K562 (cell line): ENCODE measurements at regions not wholly inside any gene's neighbourhood (a gene's known extent, or its start where the extent isn't known, plus 50 kb on each side); places are given as distances from the start of the nearest gene placed in this dataset.

Source experiments
- ATAC-seq: fragments of 200-7000 bp; cut with Tn5 transposase; 3 replicates; pipeline ENCODE4 v1.9.1; 2020; ENCODE audit warnings: moderate library complexity
- BruUV-seq: library from RNA; stranded (reverse); fragments of 400-500 nt; replicated peaks from 2 replicates; lab custom pipeline; 2021; lab: Mats Ljungman, UMichigan
- CTCF ChIA-PET: fragments of 300-600 bp; formaldehyde crosslinking; extraction: SDS; loops from one replicate; lab custom pipeline; 2021; ENCODE audit warnings: low intra/inter-chr PET ratio; lab: Yijun Ruan, JAX
- POLR2A ChIA-PET: fragments of 300-600, 350-650 bp; sonication (Branson Sonifier 250); formaldehyde crosslinking; extraction: SDS; loops from one replicate; lab custom pipeline; 2021; ENCODE audit warnings: antibody characterized with exemption, inconsistent platforms; lab: Yijun Ruan, JAX
- DNase-seq, 4 experiments: peaks; one replicate each; pipeline versions ENCODE4 v3.0.0 to v3.0.0-alpha.2; 2011 to 2018; ENCODE audit warnings: low spot score in 3 of 4, mixed read lengths in 3 of 4; ENCODE audit errors: extremely low read depth in 1 of 4
- FAIRE-seq: peaks from 2 replicates; lab custom pipeline; 2011; peaks lifted over from hg19 to GRCh38; lab: Jason Lieb, UNC
- H2AFZ ChIP-seq: 2 replicates; pipeline ENCODE4 v1.6.0; 2011; ENCODE audit warnings: low read depth, low read length, control low read depth, inconsistent platforms
- H3K27ac ChIP-seq: fragments of 200-600 bp; 3 replicates; pipeline ENCODE4 v1.8.0; 2011; ENCODE audit warnings: low read depth, mild to moderate bottlenecking, control low read depth, inconsistent platforms, low read length, moderate library complexity, mixed read lengths; ENCODE audit errors: extremely low read depth
- H3K27me3 ChIP-seq, 2 experiments: fragments of 300-600 bp in 1 of 2; 2 replicates in 1 of 2; 3 replicates in 1 of 2; pipeline versions ENCODE4 v1.6.0 to v1.8.0; 2011; ENCODE audit warnings: inconsistent platforms in 2 of 2, low read length in 2 of 2, mild to moderate bottlenecking in 1 of 2, mixed read lengths in 1 of 2, moderate library complexity in 1 of 2; ENCODE audit not compliant: control insufficient read depth in 2 of 2, insufficient read depth in 2 of 2
- H3K36me3 ChIP-seq: fragments of 300-600 bp; 3 replicates; pipeline ENCODE4 v1.8.0; 2011; ENCODE audit warnings: mild to moderate bottlenecking, low read length, inconsistent platforms; ENCODE audit not compliant: control insufficient read depth, insufficient read depth
- H3K4me1 ChIP-seq, 2 experiments: fragments of 200-600 bp in 1 of 2; replicated peaks in 1 of 2; 2 replicates in 1 of 2; 3 replicates in 1 of 2; pipeline versions ENCODE4 v1.5.1 to v1.8.0; 2011; ENCODE audit warnings: inconsistent platforms in 2 of 2, low read length in 2 of 2, mild to moderate bottlenecking in 1 of 2, mixed read lengths in 1 of 2, moderate library complexity in 1 of 2; ENCODE audit not compliant: control insufficient read depth in 2 of 2, insufficient read depth in 2 of 2
- H3K4me2 ChIP-seq: 2 replicates; pipeline ENCODE4 v1.6.1; 2011; ENCODE audit warnings: low read length, control low read depth, inconsistent platforms, mixed read lengths; ENCODE audit not compliant: insufficient read depth
- H3K4me3 ChIP-seq: fragments of 200-600 bp; sonication (generic), shearing (Covaris generic); 2 replicates; pipeline ENCODE4 v1.5.1; 2016; ENCODE audit warnings: control low read depth, inconsistent platforms
- H3K79me2 ChIP-seq: fragments of 200-600 bp; 3 replicates; pipeline ENCODE4 v1.8.0; 2011; ENCODE audit warnings: low read length, inconsistent platforms; ENCODE audit not compliant: control insufficient read depth, insufficient read depth
- H3K9ac ChIP-seq, 2 experiments: 2 replicates each; pipeline versions ENCODE4 v1.6.0 to v1.6.1; 2011; ENCODE audit warnings: low read depth in 2 of 2, low read length in 2 of 2, control low read depth in 1 of 2, inconsistent platforms in 1 of 2, mild to moderate bottlenecking in 1 of 2, mixed read lengths in 1 of 2; ENCODE audit not compliant: insufficient read depth in 1 of 2
- H3K9me1 ChIP-seq: one replicate; pipeline ENCODE4 v1.6.0; 2011; ENCODE audit warnings: inconsistent platforms, mild to moderate bottlenecking, low read length, moderate library complexity; ENCODE audit not compliant: control insufficient read depth, insufficient read depth
- H3K9me3 ChIP-seq: replicated peaks from 2 replicates; pipeline ENCODE4 v1.5.1; 2011; ENCODE audit warnings: low read depth, low read length, inconsistent platforms; ENCODE audit not compliant: control insufficient read depth, insufficient read depth
- H4K20me1 ChIP-seq: replicated peaks from 2 replicates; pipeline ENCODE4 v1.6.1; 2011; ENCODE audit warnings: low read length, inconsistent platforms, mixed read lengths; ENCODE audit not compliant: control insufficient read depth, insufficient read depth
- CREB1 ChIP-seq, 2 experiments: sonication (generic) in 1 of 2; formaldehyde crosslinking in 1 of 2; IDR thresholded peaks; 2 replicates each; pipeline versions ENCODE4 v1.6.1 to v1.8.0; 2012 to 2022; ENCODE audit warnings: inconsistent platforms in 1 of 2, mild to moderate bottlenecking in 1 of 2, missing genetic modification reagents in 1 of 2, moderate library complexity in 1 of 2
- ELF4 ChIP-seq: fragments of 450-650 bp; formaldehyde crosslinking; IDR thresholded peaks from 2 replicates; pipeline ENCODE4 v1.4.0; 2022; ENCODE audit warnings: missing genetic modification characterization
- GATA2 ChIP-seq: sonication (generic); formaldehyde crosslinking; IDR thresholded peaks from 2 replicates; pipeline ENCODE4 v1.4.0; 2020; ENCODE audit warnings: mild to moderate bottlenecking, missing genetic modification reagents
- MCM7 ChIP-seq, 2 experiments: fragments of 450-650 bp; IDR thresholded peaks; 2 replicates each; pipeline ENCODE4 v1.6.1; 2016 to 2018
- MYBL2 ChIP-seq, 2 experiments: fragments of 450-650 bp in 1 of 2; sonication (generic) in 1 of 2; formaldehyde crosslinking in 1 of 2; IDR thresholded peaks; 2 replicates each; pipeline versions ENCODE4 v1.6.1 to v1.8.1; 2017 to 2022; ENCODE audit warnings: borderline replicate concordance in 1 of 2, inconsistent platforms in 1 of 2, low read depth in 1 of 2, mild to moderate bottlenecking in 1 of 2, missing genetic modification reagents in 1 of 2, moderate library complexity in 1 of 2
- MYC ChIP-seq, 2 experiments: fragments of 250-450 bp in 1 of 2; sonication (Bioruptor Pico) in 1 of 2; IDR thresholded peaks; 2 replicates each; pipeline versions ENCODE4 v1.5.1 to v1.6.1; 2012 to 2021; ENCODE audit warnings: low read depth in 2 of 2, borderline replicate concordance in 1 of 2, improper control_type of control experiment in 1 of 2, low read length in 1 of 2, mild to moderate bottlenecking in 1 of 2, moderate library complexity in 1 of 2
- RAD21 ChIP-seq, 2 experiments: fragments of 250-450 bp in 1 of 2; fragments of 450-650 bp in 1 of 2; sonication (Bioruptor Pico) in 1 of 2; formaldehyde crosslinking in 1 of 2; IDR thresholded peaks in 1 of 2; conservative IDR thresholded peaks in 1 of 2; 2 replicates each; pipeline versions ENCODE4 v1.4.0 to v1.8.0; 2020 to 2022; ENCODE audit warnings: mild to moderate bottlenecking in 2 of 2, moderate library complexity in 1 of 2
- RHOXF2B ChIP-seq: fragments of 250-450 bp; sonication (Bioruptor Pico); conservative IDR thresholded peaks from 2 replicates; pipeline ENCODE4 v1.5.1; 2021
- ZNF224 ChIP-seq: sonication (generic); formaldehyde crosslinking; IDR thresholded peaks from 2 replicates; pipeline ENCODE4 v1.8.0; 2022; ENCODE audit warnings: mild to moderate bottlenecking, missing genetic modification reagents
- ZNF263 ChIP-seq: sonication (generic); formaldehyde crosslinking; IDR thresholded peaks from 2 replicates; pipeline ENCODE4 v1.8.0; 2022; ENCODE audit warnings: mild to moderate bottlenecking, missing genetic modification reagents, borderline replicate concordance
- WGBS: fragments of 100-300 bp; shearing (Covaris generic); methylation state at CpG from one replicate; pipeline ENCODE4 v1.1.6; 2016; ENCODE audit warnings: low coverage, mixed read lengths; ENCODE audit not compliant: insufficient coverage; ENCODE audit errors: missing lambda C conversion rate; 5-methylcytosine and 5-hydroxymethylcytosine counted together
- in situ Hi-C: fragments of 300-500 bp; cut with MboI; formaldehyde crosslinking; loops from 4 replicates; pipeline ENCODE4 v1.15.0; 2018; ENCODE audit warnings: inconsistent platforms, mixed read lengths
- intact Hi-C: fragments of 100-400 bp; cut with micrococcal nuclease; formaldehyde crosslinking; loops from 2 replicates; pipeline ENCODE4 v1.14.2; 2022

GRCh38 chr12:102568276-102568675 lies 87.9 kb upstream of the IGF1 start:
- H3K9me1 ChIP-seq, result no peaks in the 10 kb centered on the region
- ChIA-PET POLR2A (interaction anchor here (0.6 kb wide), 1 partner anchor 561 kb away, joined by 3 read pairs; no protein-coding TSS in a partner anchor), CTCF (no interaction called here)
- H3K4me1 ChIP-seq, result no peaks in the 10 kb centered on the region
- no peak overlapping the region for H3K27ac ChIP-seq
- no peaks in the 10 kb centered on the region for H3K27me3 ChIP-seq
- no peaks in the 10 kb centered on the region for H4K20me1 ChIP-seq
- H3K36me3 ChIP-seq, result no peaks in the 10 kb centered on the region
- no peak overlapping the region for H3K4me2 ChIP-seq
- no peaks in the 10 kb centered on the region for H3K79me2 ChIP-seq
- WGBS, result 20% methylated on average over 4 of the region's 4 CpGs
- H3K9me3 ChIP-seq, result 0 out of 2 replicates have a peak, but pooled peaks cover 2% of the 10 kb centered on the region
- DNase-seq (no peak), FAIRE-seq (no peak), ATAC-seq (no peak)
- no peak for TF ChIP-seq GATA2
- no peak overlapping the region for H3K9ac ChIP-seq
- no TSS peak for BruUV-seq
- intact Hi-C loops, result no loop called here
- no peak overlapping the region for H2AFZ ChIP-seq
- in situ Hi-C loops, result no loop called here
- H3K4me3 ChIP-seq, result no peak overlapping the region

GRCh38 chr12:102567031-102567985 lies 86.9 kb upstream of the IGF1 start:
- Histone ChIP-seq H3K4me1 (no peaks in the 10 kb centered on the region), H4K20me1 (no peaks in the 10 kb centered on the region), H3K27me3 (no peaks in the 10 kb centered on the region), H3K9ac (no peak overlapping the region), H3K36me3 (no peaks in the 10 kb centered on the region), H3K4me3 (no peak overlapping the region), H3K4me2 (no peak overlapping the region), H3K9me3 (0 out of 2 replicates have a peak, but pooled peaks cover 2% of the 10 kb centered on the region), H2AFZ (no peak overlapping the region), H3K27ac (no peak overlapping the region), H3K9me1 (no peaks in the 10 kb centered on the region), H3K79me2 (no peaks in the 10 kb centered on the region)
- in situ Hi-C loops, result no loop called here
- no peak for TF ChIP-seq ZNF263 (CRISPR knock-in tag)
- no peak for TF ChIP-seq ZNF224 (CRISPR knock-in tag)
- TF ChIP-seq MYBL2 (IDR thresholded peaks at IDR 0.05; ENCODE audit: low read depth), result no peak
- no peak for TF ChIP-seq MYBL2 (CRISPR knock-in tag; IDR thresholded peaks at IDR 0.05; ENCODE audit: borderline replicate concordance)
- no peak for TF ChIP-seq ELF4 (CRISPR knock-in tag)
- TF ChIP-seq CREB1 (IDR thresholded peaks at IDR 0.05), result no peak
- TF ChIP-seq CREB1 (CRISPR knock-in tag; IDR thresholded peaks at IDR 0.05), result no peak
- TF ChIP-seq MCM7 (IDR thresholded peaks at IDR 0.05), result no peak
- TF ChIP-seq MYC (IDR thresholded peaks at IDR 0.05; ENCODE audit: low read depth, low read length), result no peak
- no peak for TF ChIP-seq MYC (CRISPR knock-in tag; IDR thresholded peaks at IDR 0.05; ENCODE audit: borderline replicate concordance, low read depth)
- TF ChIP-seq RHOXF2B, result no peak
- no peak for TF ChIP-seq RAD21 (CRISPR knock-in tag; conservative IDR thresholded peaks at IDR 0.05 in 1 of 2, IDR thresholded peaks at IDR 0.05 in 1 of 2)
- BruUV-seq, result no TSS peak
- intact Hi-C loops, result no loop called here
- FAIRE-seq (no peak), ATAC-seq (no peak), DNase-seq (no peak)
- CTCF ChIA-PET, result no interaction called here
- POLR2A ChIA-PET, result no interaction called here
- 3% methylated on average over 6 of the region's 6 CpGs for WGBS
